K562 (cell line): ENCODE measurements at regions not wholly inside any gene's neighbourhood (a gene's known extent, or its start where the extent isn't known, plus 50 kb on each side); places are given as distances from the start of the nearest gene placed in this dataset.

Experiments used
- SMARCE1 ChIP-seq: fragments of 450-650 bp; IDR thresholded peaks from 2 replicates; pipeline ENCODE4 v1.7.1; 2016; ENCODE audit warnings: mild to moderate bottlenecking
- YBX1 ChIP-seq: fragments of 450-650 bp; IDR thresholded peaks from 2 replicates; pipeline ENCODE4 v1.7.1; 2016; ENCODE audit warnings: mild to moderate bottlenecking
- TF ChIP-seq, protein P1 (sequence below): conservative IDR thresholded peaks from 2 replicates; pipeline ENCODE4 v1.6.1; 2011; ENCODE audit warnings: low read depth, mild to moderate bottlenecking, low read length; ENCODE audit not compliant: control insufficient read depth

DNA sequence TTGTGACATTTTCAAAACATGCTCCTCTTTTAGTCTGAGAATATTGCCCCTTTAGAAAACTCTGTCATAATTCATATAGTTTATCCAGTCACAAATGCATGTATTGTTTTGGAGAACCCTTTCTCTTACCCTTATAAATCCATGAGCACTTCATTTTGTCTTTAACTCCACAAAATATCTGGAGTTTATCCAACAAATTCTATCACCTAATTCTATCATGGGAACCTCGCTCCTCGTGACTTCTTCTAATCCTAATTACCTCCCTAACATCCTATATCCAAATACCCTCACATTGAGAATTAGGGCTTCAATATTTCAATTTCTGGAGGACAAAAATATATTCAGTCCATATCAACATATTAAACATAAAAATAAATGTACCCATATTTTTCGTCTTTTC is 1565.9 kb downstream of the ARAP2 start:
- TF ChIP-seq, protein P1, sequence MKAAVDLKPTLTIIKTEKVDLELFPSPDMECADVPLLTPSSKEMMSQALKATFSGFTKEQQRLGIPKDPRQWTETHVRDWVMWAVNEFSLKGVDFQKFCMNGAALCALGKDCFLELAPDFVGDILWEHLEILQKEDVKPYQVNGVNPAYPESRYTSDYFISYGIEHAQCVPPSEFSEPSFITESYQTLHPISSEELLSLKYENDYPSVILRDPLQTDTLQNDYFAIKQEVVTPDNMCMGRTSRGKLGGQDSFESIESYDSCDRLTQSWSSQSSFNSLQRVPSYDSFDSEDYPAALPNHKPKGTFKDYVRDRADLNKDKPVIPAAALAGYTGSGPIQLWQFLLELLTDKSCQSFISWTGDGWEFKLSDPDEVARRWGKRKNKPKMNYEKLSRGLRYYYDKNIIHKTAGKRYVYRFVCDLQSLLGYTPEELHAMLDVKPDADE, result no peak
- no peak for TF ChIP-seq SMARCE1
- no peak for TF ChIP-seq YBX1
